GM19395 (cell line): ENCODE measurements at regions not wholly inside any gene's neighbourhood (a gene's known extent, or its start where the extent isn't known, plus 50 kb on each side); places are given as distances from the start of the nearest gene placed in this dataset.
"Not testable (repeated sequence)": the region's sequence is repeated elsewhere in the genome, so short reads cannot be mapped to it uniquely, and the experiment has no call there.

ENCODE experiments used
- ATAC-seq: cut with Tn5 transposase; IDR thresholded peaks from one replicate; pipeline ENCODE4 v1.9.1; 2021; ENCODE audit warnings: mild to moderate bottlenecking, moderate library complexity; ENCODE audit not compliant: unreplicated experiment

GRCh38 chr14:34049187-34049586 is 98.3 kb upstream of the EGLN3 start:
- ATAC-seq, result not testable (repeated sequence)

- ATAC-seq, result no peak
These were observed 96.1 kb upstream of the EGLN3 start for GRCh38 chr14:34046799-34047520.

- no peak for ATAC-seq
These were observed 93.9 kb upstream of the EGLN3 start for GRCh38 chr14:34044666-34045306.

GRCh38 chr14:34044373-34044637 is 93.4 kb upstream of the EGLN3 start:
- ATAC-seq, result no peak

GRCh38 chr14:34043627-34044372 is 92.9 kb upstream of the EGLN3 start:
- ATAC-seq, result peak; percentile 91

- no peak for ATAC-seq
These were observed 90.3 kb upstream of the EGLN3 start for GRCh38 chr14:34041220-34041619.

- ATAC-seq, result no peak
These were observed 89.9 kb upstream of the EGLN3 start for GRCh38 chr14:34040766-34041165.

- ATAC-seq, result no peak
These were observed 88.7 kb upstream of the EGLN3 start for GRCh38 chr14:34039428-34040047.

- no peak for ATAC-seq
These were observed 87.6 kb upstream of the EGLN3 start for GRCh38 chr14:34038358-34039057.

GRCh38 chr14:34036319-34036766 is 85.5 kb upstream of the EGLN3 start:
- no peak for ATAC-seq

- ATAC-seq, result no peak
These were observed 85.0 kb upstream of the EGLN3 start for GRCh38 chr14:34035934-34036250.

- no peak for ATAC-seq
These were observed 84.5 kb upstream of the EGLN3 start for GRCh38 chr14:34035177-34035933.

- ATAC-seq, result no peak
These were observed 83.7 kb upstream of the EGLN3 start for GRCh38 chr14:34034447-34035176.

- ATAC-seq, result no peak
These were observed 81.8 kb upstream of the EGLN3 start for GRCh38 chr14:34032720-34033119.

GRCh38 chr14:34030864-34031263 is 80.0 kb upstream of the EGLN3 start:
- ATAC-seq, result no peak

- ATAC-seq, result no peak
These were observed 79.1 kb upstream of the EGLN3 start for GRCh38 chr14:34029921-34030334.

- ATAC-seq, result no peak
These were observed 77.2 kb upstream of the EGLN3 start for GRCh38 chr14:34027990-34028495.

GRCh38 chr14:34027130-34027989 is 76.5 kb upstream of the EGLN3 start:
- no peak for ATAC-seq
